Nephron progenitor cell (in vitro differentiated cells): ENCODE measurements at regions not wholly inside any gene's neighbourhood (a gene's known extent, or its start where the extent isn't known, plus 50 kb on each side); places are given as distances from the start of the nearest gene placed in this dataset.

Experiments
- DNase-seq: peaks from one replicate; pipeline ENCODE4 v3.0.0; 2021
- H3K27ac Mint-ChIP-seq: 2 replicates; pipeline ENCODE4 v1.8.0; 2021; ENCODE audit warnings: mild to moderate bottlenecking, moderate library complexity, mixed read lengths
- H3K27me3 Mint-ChIP-seq: 2 replicates; pipeline ENCODE4 v1.8.0; 2021; ENCODE audit warnings: mild to moderate bottlenecking, low read depth, mixed read lengths; ENCODE audit not compliant: poor library complexity
- H3K36me3 Mint-ChIP-seq: 2 replicates; pipeline ENCODE4 v1.8.0; 2021; ENCODE audit warnings: low read depth, mixed read lengths
- H3K4me1 Mint-ChIP-seq: 2 replicates; pipeline ENCODE4 v1.8.0; 2021; ENCODE audit warnings: mixed read lengths
- H3K4me3 Mint-ChIP-seq: 2 replicates; pipeline ENCODE4 v1.8.0; 2021; ENCODE audit warnings: mild to moderate bottlenecking, moderate library complexity, mixed read lengths
- H3K9me3 Mint-ChIP-seq: 2 replicates; pipeline ENCODE4 v1.8.0; 2021; ENCODE audit warnings: mild to moderate bottlenecking, moderate library complexity, mixed read lengths
- TF ChIP-seq, protein P1 (sequence below): fragments of 200-600 bp; sonication (generic); IDR thresholded peaks from 2 replicates; pipeline ENCODE4 v1.5.0; 2021; ENCODE audit warnings: antibody characterized with exemption

DNA sequence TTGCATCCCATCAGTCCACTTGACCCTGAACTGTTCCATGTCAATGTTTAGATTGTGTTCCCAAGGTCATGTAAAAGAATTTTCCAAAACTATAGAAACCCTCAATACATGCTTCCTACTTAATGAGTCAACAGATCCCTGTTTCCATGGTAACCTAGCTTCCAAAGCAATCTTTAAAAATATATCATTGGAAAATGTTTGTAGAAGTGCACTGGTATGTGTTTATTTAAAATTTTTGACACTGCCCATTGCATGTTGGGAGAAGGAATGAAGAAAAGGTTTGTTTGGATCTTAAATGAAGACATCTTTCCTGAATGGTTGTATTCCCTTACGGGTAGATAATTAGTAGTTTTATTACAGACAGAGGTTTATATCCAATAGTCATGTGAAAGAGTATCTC is 345.3 kb downstream of the GABRG1 start:
- TF ChIP-seq, protein P1, sequence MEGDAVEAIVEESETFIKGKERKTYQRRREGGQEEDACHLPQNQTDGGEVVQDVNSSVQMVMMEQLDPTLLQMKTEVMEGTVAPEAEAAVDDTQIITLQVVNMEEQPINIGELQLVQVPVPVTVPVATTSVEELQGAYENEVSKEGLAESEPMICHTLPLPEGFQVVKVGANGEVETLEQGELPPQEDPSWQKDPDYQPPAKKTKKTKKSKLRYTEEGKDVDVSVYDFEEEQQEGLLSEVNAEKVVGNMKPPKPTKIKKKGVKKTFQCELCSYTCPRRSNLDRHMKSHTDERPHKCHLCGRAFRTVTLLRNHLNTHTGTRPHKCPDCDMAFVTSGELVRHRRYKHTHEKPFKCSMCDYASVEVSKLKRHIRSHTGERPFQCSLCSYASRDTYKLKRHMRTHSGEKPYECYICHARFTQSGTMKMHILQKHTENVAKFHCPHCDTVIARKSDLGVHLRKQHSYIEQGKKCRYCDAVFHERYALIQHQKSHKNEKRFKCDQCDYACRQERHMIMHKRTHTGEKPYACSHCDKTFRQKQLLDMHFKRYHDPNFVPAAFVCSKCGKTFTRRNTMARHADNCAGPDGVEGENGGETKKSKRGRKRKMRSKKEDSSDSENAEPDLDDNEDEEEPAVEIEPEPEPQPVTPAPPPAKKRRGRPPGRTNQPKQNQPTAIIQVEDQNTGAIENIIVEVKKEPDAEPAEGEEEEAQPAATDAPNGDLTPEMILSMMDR = no peak
- H3K4me3 Mint-ChIP-seq = no peak overlapping the region
- no peaks in the 10 kb centered on the region for H3K27me3 Mint-ChIP-seq
- no peak for DNase-seq
- H3K36me3 Mint-ChIP-seq = no peaks in the 10 kb centered on the region
- no peaks in the 10 kb centered on the region for H3K4me1 Mint-ChIP-seq
- H3K27ac Mint-ChIP-seq = no peak overlapping the region
- H3K9me3 Mint-ChIP-seq = peaks cover 9% of the 10 kb centered on the region

DNA sequence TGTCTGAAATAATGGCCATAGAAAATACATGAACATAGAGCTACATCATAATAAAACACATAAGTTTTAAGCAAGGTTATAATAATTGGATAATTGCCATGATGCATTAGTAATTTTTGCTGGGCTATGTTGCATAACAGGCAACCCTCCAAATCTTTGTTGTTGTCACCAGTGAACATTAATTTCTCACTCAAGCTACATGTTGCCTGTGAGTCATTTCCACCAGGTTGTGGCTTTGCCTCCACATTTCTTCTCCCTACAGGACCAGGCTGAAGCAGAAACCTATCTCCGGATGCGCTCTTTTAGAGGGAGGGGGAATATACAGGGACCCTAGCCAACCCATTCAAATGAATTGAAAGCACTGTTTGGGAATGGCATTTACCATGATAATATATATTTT is 347.7 kb downstream of the GABRG1 start:
- Mint-ChIP-seq H3K4me3 (no peak overlapping the region), H3K27me3 (no peaks in the 10 kb centered on the region), H3K4me1 (no peaks in the 10 kb centered on the region), H3K36me3 (no peaks in the 10 kb centered on the region), H3K27ac (no peak overlapping the region), H3K9me3 (no peaks in the 10 kb centered on the region)
- TF ChIP-seq, protein P1 = no peak
- no peak for DNase-seq

DNA sequence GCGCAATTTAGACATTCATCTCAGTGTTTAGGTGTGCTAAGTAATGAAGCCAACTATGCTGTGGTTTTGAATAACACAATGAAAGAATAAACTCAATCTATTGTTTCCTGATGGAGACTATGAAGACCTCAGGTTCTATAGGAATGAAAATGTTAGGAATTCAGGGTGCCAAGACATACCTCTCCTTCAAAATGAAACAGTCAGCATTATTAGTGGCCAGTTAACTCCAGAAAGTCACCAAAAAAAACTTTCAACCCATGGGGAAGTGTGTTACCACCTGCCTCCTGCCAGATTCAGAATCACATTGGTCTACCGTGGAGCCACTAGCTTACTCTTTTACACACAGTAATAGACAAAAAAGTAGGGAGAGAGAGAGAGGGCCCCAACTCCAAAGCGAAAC is 352.9 kb downstream of the GABRG1 start:
- DNase-seq = no peak
- no peak overlapping the region for H3K4me3 Mint-ChIP-seq
- no peaks in the 10 kb centered on the region for H3K4me1 Mint-ChIP-seq
- no peaks in the 10 kb centered on the region for H3K27me3 Mint-ChIP-seq
- no peak overlapping the region for H3K27ac Mint-ChIP-seq
- H3K9me3 Mint-ChIP-seq = no peaks in the 10 kb centered on the region
- H3K36me3 Mint-ChIP-seq = no peaks in the 10 kb centered on the region
- TF ChIP-seq, protein P1 = no peak

DNA sequence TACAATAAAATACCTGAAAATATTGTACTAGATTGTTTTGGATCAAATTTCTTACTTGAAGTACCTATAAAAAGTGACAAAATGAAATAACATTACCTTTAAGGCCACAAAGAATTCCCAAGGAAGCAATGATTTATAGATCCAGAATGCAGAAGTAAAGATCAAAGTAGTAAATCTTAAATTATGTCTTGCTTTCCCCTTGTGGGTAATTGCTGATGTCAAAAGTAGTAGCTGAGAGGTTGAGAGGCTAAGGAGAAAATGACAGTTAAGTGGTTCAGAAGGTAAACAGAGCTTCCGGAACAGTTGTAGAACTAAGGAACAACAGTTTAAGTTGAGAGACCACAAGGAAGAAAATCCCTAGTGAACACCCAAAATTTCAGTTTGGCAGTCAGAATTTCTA is 358.3 kb downstream of the GABRG1 start:
- Mint-ChIP-seq H3K4me1 (no peaks in the 10 kb centered on the region), H3K36me3 (no peaks in the 10 kb centered on the region), H3K27ac (no peak overlapping the region), H3K27me3 (peaks cover 3% of the 10 kb centered on the region), H3K9me3 (no peaks in the 10 kb centered on the region), H3K4me3 (no peak overlapping the region)
- no peak for DNase-seq
- TF ChIP-seq, protein P1 = no peak

DNA sequence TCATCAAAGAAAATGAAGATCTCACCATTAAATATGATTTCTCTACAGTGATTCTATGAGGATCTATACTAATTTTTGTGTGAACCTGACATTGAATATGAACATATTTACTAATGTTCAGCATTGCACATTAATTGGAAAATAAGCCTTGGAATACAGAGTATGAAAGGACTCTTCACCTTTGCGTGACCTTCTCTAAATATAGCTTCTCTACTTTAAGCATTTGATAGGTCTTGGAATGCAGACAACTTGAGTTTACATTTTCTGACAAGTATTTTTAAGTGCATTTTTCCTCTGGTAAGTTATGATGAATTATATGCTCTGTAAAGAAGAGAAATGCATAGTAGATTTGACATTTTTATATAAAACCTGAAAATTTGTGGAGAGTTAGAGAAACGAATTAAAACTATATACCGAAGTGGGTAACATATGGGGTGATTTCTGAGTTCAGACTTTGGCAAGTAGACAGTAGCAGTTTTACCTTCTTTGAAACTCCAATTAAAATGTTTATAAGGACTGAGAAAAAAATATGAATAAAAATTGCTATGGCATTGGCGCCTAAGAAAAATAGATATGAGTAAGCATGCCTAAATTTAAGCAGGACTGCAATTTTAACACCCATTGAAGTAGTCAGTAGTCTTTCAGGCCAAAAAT is 371.9 kb downstream of the GABRG1 start:
- DNase-seq = no peak
- Mint-ChIP-seq H3K27ac (no peak overlapping the region), H3K4me3 (no peak overlapping the region), H3K9me3 (no peaks in the 10 kb centered on the region), H3K27me3 (no peaks in the 10 kb centered on the region), H3K4me1 (no peaks in the 10 kb centered on the region), H3K36me3 (no peaks in the 10 kb centered on the region)
- TF ChIP-seq, protein P1 = no peak

DNA sequence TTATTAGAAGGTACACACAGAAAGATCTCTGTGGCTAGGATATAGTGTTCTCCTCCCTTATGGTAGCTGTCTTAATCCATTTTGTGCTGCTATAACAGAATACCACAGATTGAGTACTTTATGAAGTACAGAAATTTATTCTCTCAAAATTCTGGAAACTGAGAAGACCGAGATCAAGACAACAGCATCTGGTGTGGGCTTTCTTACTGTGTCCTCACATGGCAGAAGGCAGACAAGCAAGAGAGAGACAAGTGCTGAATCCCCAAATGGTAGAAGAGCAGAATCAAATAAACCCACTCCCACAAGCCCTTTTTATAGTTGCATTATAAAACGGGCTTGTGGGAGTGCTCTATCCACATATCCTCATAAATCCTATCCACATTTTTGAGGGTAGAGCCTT is 373.1 kb downstream of the GABRG1 start:
- H3K27ac Mint-ChIP-seq = no peak overlapping the region
- no peak for DNase-seq
- no peak overlapping the region for H3K4me3 Mint-ChIP-seq
- H3K36me3 Mint-ChIP-seq = no peaks in the 10 kb centered on the region
- H3K9me3 Mint-ChIP-seq = no peaks in the 10 kb centered on the region
- no peaks in the 10 kb centered on the region for H3K27me3 Mint-ChIP-seq
- no peaks in the 10 kb centered on the region for H3K4me1 Mint-ChIP-seq
- TF ChIP-seq, protein P1 = no peak
